Activated naive CD8-positive, alpha-beta T cell treated with anti-CD3 and anti-CD28 coated beads, Interleukin-2, amount 10 ng/mL, durations not matched to agents 7 days and 5 days (primary cell): ENCODE measurements at regions not wholly inside any gene's neighbourhood (a gene's known extent, or its start where the extent isn't known, plus 50 kb on each side); places are given as distances from the start of the nearest gene placed in this dataset.
"Not testable (repeated sequence)": the region's sequence is repeated elsewhere in the genome, so short reads cannot be mapped to it uniquely, and the experiment has no call there.

ENCODE experiments used
- ATAC-seq: fragments of 150-1000 bp; cut with Tn5 transposase; one replicate; pipeline ENCODE4 v1.10.0; 2021; ENCODE audit warnings: low read depth, moderate library complexity
- POLR2A ChIA-PET: fragments of 350-600 bp; sonication (Branson Sonifier 250); formaldehyde crosslinking; loops from one replicate; lab custom pipeline; 2021; ENCODE audit warnings: antibody characterized with exemption; lab: Charles Lee
- DNase-seq: peaks from one replicate; pipeline ENCODE4 v3.0.0; 2021
- H3K27ac Mint-ChIP-seq: one replicate; pipeline ENCODE4 v1.8.0; 2022; ENCODE audit warnings: mild to moderate bottlenecking, mixed read lengths
- H3K27me3 Mint-ChIP-seq: one replicate; pipeline ENCODE4 v1.8.0; 2022; ENCODE audit warnings: mild to moderate bottlenecking, moderate library complexity, mixed read lengths
- H3K36me3 Mint-ChIP-seq: one replicate; pipeline ENCODE4 v1.8.0; 2021; ENCODE audit warnings: mild to moderate bottlenecking, mixed read lengths
- H3K4me1 Mint-ChIP-seq: one replicate; pipeline ENCODE4 v1.8.0; 2021; ENCODE audit warnings: mixed read lengths
- H3K4me3 Mint-ChIP-seq: one replicate; pipeline ENCODE4 v1.8.0; 2022; ENCODE audit warnings: mild to moderate bottlenecking, moderate library complexity, mixed read lengths
- H3K9me3 Mint-ChIP-seq: one replicate; pipeline ENCODE4 v1.8.0; 2021; ENCODE audit warnings: mixed read lengths

DNA sequence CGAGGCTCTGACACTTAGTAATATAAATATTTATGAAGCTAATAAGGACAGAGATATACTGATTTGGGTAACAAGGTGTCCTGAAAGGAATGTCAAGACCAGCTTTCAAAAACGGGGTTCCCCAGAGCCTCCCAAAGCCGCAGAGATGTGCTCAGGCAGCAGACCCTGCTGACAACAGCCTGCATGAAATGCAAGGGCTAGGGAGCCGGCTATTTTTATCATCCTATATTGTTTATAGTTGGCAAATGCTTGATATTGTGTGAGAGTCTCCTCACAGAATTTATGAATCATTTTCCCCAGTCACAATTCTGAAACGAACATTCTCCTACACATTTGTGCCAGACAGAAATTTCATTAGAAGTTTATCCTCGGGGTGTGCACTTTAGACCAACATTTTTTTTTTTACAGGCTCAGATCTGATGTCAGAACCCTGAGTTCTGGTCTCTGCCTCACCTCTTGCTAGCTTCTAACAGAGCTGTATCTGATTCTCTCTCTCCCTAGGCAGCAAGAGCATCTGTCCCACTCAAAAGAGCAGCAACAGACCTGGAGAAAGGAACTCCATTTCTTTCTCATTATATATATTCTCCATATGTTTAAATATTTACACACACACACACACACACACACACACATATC, 302.3 kb upstream of the PLD5 start:
- DNase-seq = no peak
- POLR2A ChIA-PET = no interaction called here
- Mint-ChIP-seq H3K4me1 (no peaks in the 10 kb centered on the region), H3K36me3 (no peaks in the 10 kb centered on the region), H3K27ac (no peak overlapping the region), H3K4me3 (no peak overlapping the region), H3K27me3 (no peaks in the 10 kb centered on the region), H3K9me3 (peaks cover 4% of the 10 kb centered on the region)
- ATAC-seq = no peak

DNA sequence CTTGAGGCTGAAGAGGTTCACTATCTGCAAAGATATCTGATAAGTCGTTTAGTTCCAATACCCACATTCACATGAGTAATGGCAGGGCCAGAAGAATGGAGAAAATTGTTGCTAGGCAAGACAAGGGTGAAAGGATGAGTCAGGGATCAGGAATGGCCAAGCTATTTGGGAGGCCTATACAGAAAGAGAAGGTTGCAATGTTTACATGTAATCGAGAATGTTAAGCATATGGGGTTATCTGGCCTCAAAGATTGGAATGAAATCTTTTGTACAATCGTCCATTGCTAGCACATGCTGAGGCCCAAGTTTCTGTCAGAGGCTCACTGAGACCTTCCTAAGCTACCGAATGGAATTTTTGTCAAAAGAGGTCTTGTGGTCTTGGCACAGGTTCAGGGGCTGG, 299.9 kb upstream of the PLD5 start:
- DNase-seq (no peak), ATAC-seq (no peak)
- H3K27me3 Mint-ChIP-seq = no peaks in the 10 kb centered on the region
- no peaks in the 10 kb centered on the region for H3K9me3 Mint-ChIP-seq
- H3K27ac Mint-ChIP-seq = no peak overlapping the region
- no peak overlapping the region for H3K4me3 Mint-ChIP-seq
- H3K36me3 Mint-ChIP-seq = no peaks in the 10 kb centered on the region
- no peaks in the 10 kb centered on the region for H3K4me1 Mint-ChIP-seq
- POLR2A ChIA-PET = no interaction called here

DNA sequence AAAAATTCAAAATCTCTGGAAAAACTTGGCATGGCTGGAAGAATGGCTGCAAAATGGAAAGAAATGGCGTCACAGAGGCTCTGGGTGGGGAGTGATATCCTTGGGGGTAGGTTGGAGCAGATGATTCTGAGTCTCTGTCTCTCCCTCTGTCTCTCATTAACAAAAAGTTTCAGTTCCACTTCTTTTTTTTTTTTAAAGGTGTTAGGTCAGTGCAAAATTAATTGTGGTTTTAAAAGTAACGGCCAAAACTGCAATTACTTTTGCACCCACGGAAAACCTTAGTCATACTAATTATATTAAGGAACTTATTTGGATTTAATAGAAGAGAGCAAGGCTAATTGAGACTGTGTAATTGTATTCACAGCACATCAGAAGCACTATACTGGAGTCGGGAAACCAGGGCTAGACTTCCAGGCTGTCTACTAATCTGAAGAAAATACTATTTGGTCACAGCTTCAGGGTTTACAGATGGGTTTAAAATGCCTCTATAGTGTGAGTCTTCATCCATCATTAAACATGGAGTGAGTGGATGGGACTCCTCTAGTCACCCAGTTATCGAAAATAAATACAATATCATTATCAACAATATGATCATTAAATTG, 289.1 kb upstream of the PLD5 start:
- no peaks in the 10 kb centered on the region for H3K9me3 Mint-ChIP-seq
- H3K27me3 Mint-ChIP-seq = no peaks in the 10 kb centered on the region
- H3K4me3 Mint-ChIP-seq = no peak overlapping the region
- POLR2A ChIA-PET = no interaction called here
- no peaks in the 10 kb centered on the region for H3K4me1 Mint-ChIP-seq
- DNase-seq = no peak
- H3K36me3 Mint-ChIP-seq = no peaks in the 10 kb centered on the region
- no peak overlapping the region for H3K27ac Mint-ChIP-seq
- ATAC-seq = no peak

DNA sequence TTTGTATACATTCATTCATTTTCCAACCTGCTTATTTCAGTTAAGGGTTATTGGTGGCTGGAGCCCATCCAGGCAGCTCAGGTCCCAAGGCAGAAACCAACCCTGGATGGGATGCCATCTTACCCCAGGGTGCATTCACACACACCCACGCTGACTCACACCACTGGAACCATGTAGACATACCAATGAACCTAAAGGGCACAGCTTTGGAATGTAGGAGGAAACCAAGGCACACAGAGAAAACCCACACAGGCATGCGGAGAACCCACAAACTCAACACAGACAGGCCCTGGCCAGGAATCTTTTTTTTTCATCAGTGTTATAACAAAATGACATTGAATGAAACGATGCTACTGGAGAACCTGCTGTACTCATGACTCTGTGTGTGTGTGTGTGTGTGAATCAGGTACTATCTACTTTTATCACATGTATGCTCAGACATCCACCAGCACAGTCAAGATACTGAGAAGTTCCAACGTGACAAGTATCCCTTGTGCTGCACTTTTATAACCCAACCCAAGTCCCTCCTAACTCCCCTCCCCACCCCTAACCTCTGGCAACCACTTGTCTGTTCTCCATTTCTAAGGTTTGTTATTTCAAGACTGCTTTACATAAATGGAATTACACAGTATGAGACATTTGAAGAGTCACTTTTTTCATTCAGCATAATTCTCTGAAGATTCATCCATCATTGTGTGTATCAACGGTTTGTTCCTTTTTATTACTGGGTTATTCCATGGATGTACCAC, 286.8 kb upstream of the PLD5 start:
- no peak for DNase-seq
- ATAC-seq = no peak
- POLR2A ChIA-PET = no interaction called here
- Mint-ChIP-seq H3K4me3 (no peak overlapping the region), H3K4me1 (no peaks in the 10 kb centered on the region), H3K27ac (no peak overlapping the region), H3K9me3 (no peaks in the 10 kb centered on the region), H3K36me3 (no peaks in the 10 kb centered on the region), H3K27me3 (no peaks in the 10 kb centered on the region)

DNA sequence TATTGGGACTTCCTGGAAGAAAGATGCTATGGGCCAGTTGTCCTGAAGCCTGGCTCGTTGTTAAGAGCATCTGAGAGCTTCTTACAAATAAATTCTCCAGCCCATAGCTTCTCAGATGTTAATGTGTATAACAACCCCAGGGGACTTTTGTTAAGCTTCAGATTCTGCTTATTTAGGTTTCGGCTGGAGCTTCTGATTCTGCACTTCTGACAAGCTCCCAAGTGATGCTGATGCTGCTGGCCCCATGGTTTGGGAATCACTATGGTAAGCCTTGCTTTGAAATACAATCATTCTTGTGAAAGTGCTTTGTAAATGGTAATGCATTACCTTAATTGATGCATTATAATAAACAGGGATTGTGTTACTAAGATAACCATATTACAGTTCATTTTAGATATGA, 281.8 kb upstream of the PLD5 start:
- H3K27ac Mint-ChIP-seq = no peak overlapping the region
- ATAC-seq = no peak
- no peak for DNase-seq
- no peak overlapping the region for H3K4me3 Mint-ChIP-seq
- H3K9me3 Mint-ChIP-seq = no peaks in the 10 kb centered on the region
- no peaks in the 10 kb centered on the region for H3K4me1 Mint-ChIP-seq
- POLR2A ChIA-PET = no interaction called here
- no peaks in the 10 kb centered on the region for H3K27me3 Mint-ChIP-seq
- no peaks in the 10 kb centered on the region for H3K36me3 Mint-ChIP-seq

DNA sequence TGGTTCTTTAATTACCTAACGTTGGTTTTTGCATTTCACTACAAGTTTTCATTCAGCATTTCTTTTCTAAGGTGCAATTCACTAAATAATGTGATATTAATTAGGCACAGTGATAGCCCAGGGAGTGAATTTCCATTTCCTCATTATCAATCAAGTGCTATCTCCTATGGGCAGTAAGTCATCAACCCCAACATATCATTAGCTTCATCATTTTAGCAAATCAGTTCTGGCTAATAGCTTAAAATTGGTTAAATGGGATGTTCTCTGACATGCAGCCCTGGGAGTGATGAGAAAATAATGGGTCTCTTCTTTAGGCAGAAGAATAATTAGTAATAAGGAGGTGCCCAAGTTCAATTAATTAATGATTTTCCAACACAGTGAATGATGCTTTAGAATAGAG, 280.9 kb upstream of the PLD5 start:
- H3K27ac Mint-ChIP-seq, H3K9me3 Mint-ChIP-seq, H3K36me3 Mint-ChIP-seq, H3K4me3 Mint-ChIP-seq, DNase-seq, H3K4me1 Mint-ChIP-seq, POLR2A ChIA-PET, ATAC-seq, H3K27me3 Mint-ChIP-seq: not testable (repeated sequence)

DNA sequence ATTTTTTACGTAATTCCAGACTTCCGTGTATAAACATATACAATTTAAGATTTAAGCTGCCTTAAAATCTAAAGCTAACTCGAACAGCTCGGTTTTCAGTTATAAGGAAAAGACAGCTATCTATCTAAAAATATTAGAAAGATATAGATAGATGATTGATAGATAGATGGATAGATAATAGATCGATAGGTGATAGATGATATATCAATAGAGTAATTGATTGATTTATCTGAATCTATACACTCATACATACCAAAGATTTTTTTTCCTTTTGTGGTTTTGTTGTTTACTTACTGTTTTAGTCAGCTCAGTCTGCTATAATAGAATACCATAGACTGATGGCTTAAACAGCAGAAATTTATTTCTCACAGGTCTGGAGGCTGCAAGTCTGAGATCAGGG, 278.5 kb upstream of the PLD5 start:
- Mint-ChIP-seq H3K4me1 (no peaks in the 10 kb centered on the region), H3K4me3 (no peak overlapping the region), H3K27me3 (no peaks in the 10 kb centered on the region), H3K9me3 (no peaks in the 10 kb centered on the region), H3K27ac (no peak overlapping the region), H3K36me3 (no peaks in the 10 kb centered on the region)
- DNase-seq (no peak), ATAC-seq (no peak)
- POLR2A ChIA-PET = no interaction called here

DNA sequence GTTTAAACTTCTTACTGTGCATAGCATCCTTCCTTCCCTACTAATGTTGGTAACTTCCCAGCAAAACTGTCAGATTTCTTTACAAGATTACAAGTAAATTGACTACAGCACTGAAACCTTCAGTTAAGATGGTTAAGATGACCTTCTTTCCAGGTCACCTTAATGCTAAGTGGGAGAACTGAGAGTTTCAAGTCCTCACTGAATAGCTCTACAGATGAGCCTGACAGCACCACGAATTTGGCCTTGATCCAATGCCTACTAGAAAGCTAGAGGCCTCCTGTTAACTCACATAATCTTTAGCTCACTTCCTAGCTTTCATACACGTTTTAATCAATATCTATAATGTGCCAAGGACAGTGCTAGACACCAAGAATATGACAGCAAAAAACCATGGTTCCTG, 276.0 kb upstream of the PLD5 start:
- no peaks in the 10 kb centered on the region for H3K4me1 Mint-ChIP-seq
- no peak overlapping the region for H3K4me3 Mint-ChIP-seq
- H3K27me3 Mint-ChIP-seq = no peaks in the 10 kb centered on the region
- DNase-seq (no peak), ATAC-seq (no peak)
- H3K27ac Mint-ChIP-seq = no peak overlapping the region
- no peaks in the 10 kb centered on the region for H3K36me3 Mint-ChIP-seq
- POLR2A ChIA-PET = no interaction called here
- no peaks in the 10 kb centered on the region for H3K9me3 Mint-ChIP-seq

DNA sequence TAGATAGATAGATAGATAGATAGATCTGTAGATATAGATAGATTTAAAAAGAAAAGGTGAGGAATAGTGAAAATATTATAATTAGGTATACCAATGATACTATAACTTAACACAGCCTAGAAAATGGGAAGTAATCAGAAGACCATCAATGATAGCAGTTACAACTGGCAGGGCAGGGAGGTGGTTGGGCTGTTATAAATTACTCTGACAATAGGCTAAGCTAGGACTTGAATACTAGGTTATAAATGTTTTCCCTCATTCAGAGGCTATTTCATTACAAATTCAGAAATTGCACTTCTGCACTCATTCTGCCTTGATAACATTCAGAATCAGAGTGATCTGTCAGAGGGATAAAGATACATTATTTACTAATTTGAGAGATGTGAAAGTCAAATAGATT, 273.4 kb upstream of the PLD5 start:
- ATAC-seq (no peak), DNase-seq (no peak)
- Mint-ChIP-seq H3K9me3 (no peaks in the 10 kb centered on the region), H3K4me3 (no peak overlapping the region), H3K27ac (no peak overlapping the region), H3K36me3 (no peaks in the 10 kb centered on the region), H3K4me1 (no peaks in the 10 kb centered on the region), H3K27me3 (no peaks in the 10 kb centered on the region)
- POLR2A ChIA-PET = no interaction called here

DNA sequence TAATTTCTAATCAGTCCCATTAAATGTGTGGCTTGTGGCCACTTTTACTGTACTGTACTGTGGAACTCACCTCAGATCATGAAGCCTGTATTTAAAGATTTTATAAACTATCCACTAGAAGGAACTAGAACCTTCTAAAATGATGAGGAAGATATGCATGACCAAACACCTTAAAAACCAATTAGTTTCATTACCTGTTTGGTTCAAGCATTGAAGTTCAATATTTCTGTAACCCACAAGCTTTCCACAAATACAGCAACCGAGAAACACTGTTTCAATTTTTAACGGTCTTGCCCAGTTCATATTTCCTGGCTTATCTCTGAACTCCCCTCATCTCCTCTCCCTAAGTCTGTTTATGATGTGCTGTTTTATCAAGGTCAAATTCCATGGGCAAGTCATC, 264.3 kb upstream of the PLD5 start:
- H3K36me3 Mint-ChIP-seq = no peaks in the 10 kb centered on the region
- DNase-seq = no peak
- no peak overlapping the region for H3K4me3 Mint-ChIP-seq
- POLR2A ChIA-PET = no interaction called here
- no peak for ATAC-seq
- no peaks in the 10 kb centered on the region for H3K4me1 Mint-ChIP-seq
- no peak overlapping the region for H3K27ac Mint-ChIP-seq
- H3K9me3 Mint-ChIP-seq = no peaks in the 10 kb centered on the region
- no peaks in the 10 kb centered on the region for H3K27me3 Mint-ChIP-seq

DNA sequence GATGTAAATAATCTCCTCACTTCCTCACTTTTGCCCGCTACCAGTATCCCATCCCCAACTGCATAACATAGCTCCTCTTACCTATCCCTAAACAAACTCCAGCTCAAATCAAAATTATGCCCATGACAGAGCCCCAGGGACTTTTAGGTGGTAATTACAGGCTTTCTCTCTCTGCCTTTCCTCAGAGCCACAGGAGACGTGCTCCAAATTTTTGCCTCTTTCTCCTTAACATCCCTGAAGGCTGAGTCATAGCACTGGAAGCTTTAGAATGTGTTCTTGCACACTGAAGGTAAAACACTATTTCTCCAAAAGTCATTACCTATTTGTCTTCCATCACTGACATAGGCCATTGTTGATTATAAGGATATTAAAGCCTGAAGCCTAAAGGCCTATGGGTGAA, 263.5 kb upstream of the PLD5 start:
- no peaks in the 10 kb centered on the region for H3K27me3 Mint-ChIP-seq
- H3K4me1 Mint-ChIP-seq = no peaks in the 10 kb centered on the region
- POLR2A ChIA-PET = no interaction called here
- no peak for DNase-seq
- no peaks in the 10 kb centered on the region for H3K9me3 Mint-ChIP-seq
- no peak overlapping the region for H3K27ac Mint-ChIP-seq
- no peaks in the 10 kb centered on the region for H3K36me3 Mint-ChIP-seq
- H3K4me3 Mint-ChIP-seq = no peak overlapping the region
- no peak for ATAC-seq

DNA sequence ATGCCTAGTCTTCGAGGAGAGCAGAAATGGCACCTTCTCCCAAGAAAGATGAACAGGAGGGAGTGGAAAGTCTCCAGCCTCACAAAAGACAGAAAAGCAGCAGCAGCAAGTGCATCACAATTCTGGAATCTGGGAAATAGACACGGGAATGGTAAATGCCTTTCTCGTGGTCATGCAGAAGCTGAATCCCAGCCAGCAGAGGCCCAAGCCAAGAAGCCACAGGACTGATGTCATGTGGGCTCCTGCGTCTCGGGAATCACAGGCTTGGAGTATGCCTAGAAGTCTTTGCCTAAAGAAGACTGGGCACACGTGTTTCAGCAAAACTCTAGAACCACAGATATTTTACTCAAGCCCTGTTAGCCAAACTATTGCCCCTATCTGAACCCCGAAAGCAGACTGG, 260.3 kb upstream of the PLD5 start:
- H3K36me3 Mint-ChIP-seq = no peaks in the 10 kb centered on the region
- H3K4me3 Mint-ChIP-seq = no peak overlapping the region
- no peaks in the 10 kb centered on the region for H3K27me3 Mint-ChIP-seq
- POLR2A ChIA-PET = no interaction called here
- no peaks in the 10 kb centered on the region for H3K9me3 Mint-ChIP-seq
- no peaks in the 10 kb centered on the region for H3K4me1 Mint-ChIP-seq
- no peak for ATAC-seq
- DNase-seq = no peak
- no peak overlapping the region for H3K27ac Mint-ChIP-seq

DNA sequence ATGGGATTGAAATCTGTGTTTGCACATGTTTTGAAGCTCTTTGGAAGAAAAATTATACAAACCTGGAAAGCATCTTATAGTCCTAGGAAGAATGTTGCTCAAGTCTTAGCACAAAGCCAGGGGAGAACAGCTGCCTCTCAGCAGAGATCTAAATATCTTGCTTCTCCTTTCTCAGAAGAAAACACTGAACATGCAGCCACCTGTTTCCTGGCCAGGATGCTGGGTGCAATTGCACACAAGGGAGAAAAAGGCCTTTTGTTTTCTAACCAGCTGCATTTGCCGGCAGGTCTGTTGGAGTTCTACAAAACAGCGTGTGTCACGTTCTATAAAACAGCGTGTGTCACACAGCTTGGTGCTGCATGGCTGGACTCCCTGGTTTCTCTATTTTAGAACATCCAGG, 259.6 kb upstream of the PLD5 start:
- ATAC-seq = no peak
- Mint-ChIP-seq H3K27ac (no peak overlapping the region), H3K36me3 (no peaks in the 10 kb centered on the region), H3K27me3 (no peaks in the 10 kb centered on the region), H3K9me3 (no peaks in the 10 kb centered on the region), H3K4me1 (no peaks in the 10 kb centered on the region), H3K4me3 (no peak overlapping the region)
- no peak for DNase-seq
- POLR2A ChIA-PET = no interaction called here

DNA sequence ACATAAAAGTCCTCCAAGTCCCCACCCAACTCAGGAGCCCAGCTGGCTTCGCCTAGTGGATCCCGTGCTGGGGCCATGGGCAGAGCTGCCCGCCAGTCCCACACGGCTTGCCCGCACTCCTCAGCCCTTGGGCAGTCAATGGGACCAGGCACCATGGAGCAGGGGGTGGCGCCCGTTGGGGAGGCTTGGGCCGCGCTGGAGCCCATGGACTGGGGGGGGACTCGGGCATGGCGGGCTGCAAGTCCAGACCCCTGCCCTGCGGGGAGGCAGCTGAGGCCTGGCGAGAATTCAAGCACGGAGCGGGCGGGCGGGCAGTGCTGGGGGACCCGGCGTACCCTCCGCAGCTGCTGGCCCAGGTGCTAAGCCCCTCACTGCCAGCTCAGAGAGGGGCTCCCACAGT, 249.8 kb upstream of the PLD5 start:
- Mint-ChIP-seq H3K27ac (no peak overlapping the region), H3K9me3 (no peaks in the 10 kb centered on the region), H3K4me3 (no peak overlapping the region), H3K36me3 (no peaks in the 10 kb centered on the region), H3K27me3 (no peaks in the 10 kb centered on the region), H3K4me1 (no peaks in the 10 kb centered on the region)
- POLR2A ChIA-PET = no interaction called here
- ATAC-seq = no peak
- no peak for DNase-seq
